ENCODE measurements at regions not wholly inside any gene's neighbourhood (a gene's known extent, or its start where the extent isn't known, plus 50 kb on each side); places are given as distances from the start of the nearest gene placed in this dataset.

DNA sequence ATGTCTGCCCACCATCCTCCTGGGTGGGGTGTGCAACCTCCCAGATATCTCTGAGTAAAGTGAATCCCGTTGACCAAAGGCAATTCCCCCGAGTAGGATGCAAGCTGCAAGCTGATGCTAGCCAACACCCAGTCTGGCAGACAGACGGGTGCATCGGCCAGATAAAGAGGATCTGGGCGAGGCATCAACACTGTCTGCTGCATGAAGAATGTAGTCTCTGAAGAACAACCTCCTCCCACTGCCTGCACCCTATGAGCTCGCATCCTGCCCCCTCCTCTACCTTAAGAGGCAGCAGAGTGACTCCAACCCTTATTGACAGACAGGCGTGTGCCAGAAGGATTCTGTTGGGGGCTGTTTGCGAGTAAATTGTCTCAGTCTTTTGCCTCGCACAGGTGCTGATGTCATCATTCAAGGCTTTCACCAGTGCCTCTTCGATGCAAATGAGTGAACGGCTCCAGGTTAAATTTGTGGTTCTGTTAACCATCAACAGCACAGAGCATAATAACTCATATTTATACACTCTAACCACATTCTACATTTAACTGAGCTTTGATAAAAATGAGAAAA lies 546.9 kb downstream of the BCOR start:
- TF ChIP-seq, protein P1, sequence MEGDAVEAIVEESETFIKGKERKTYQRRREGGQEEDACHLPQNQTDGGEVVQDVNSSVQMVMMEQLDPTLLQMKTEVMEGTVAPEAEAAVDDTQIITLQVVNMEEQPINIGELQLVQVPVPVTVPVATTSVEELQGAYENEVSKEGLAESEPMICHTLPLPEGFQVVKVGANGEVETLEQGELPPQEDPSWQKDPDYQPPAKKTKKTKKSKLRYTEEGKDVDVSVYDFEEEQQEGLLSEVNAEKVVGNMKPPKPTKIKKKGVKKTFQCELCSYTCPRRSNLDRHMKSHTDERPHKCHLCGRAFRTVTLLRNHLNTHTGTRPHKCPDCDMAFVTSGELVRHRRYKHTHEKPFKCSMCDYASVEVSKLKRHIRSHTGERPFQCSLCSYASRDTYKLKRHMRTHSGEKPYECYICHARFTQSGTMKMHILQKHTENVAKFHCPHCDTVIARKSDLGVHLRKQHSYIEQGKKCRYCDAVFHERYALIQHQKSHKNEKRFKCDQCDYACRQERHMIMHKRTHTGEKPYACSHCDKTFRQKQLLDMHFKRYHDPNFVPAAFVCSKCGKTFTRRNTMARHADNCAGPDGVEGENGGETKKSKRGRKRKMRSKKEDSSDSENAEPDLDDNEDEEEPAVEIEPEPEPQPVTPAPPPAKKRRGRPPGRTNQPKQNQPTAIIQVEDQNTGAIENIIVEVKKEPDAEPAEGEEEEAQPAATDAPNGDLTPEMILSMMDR (IDR thresholded peaks at IDR 0.05): no peak
- no peak for TF ChIP-seq POLR2A (IDR thresholded peaks at IDR 0.05)

Measured in ovary (tissue), 3 donors.